CD4-positive, alpha-beta memory T cell (primary cell): ENCODE measurements at regions not wholly inside any gene's neighbourhood (a gene's known extent, or its start where the extent isn't known, plus 50 kb on each side); places are given as distances from the start of the nearest gene placed in this dataset.

Experiments
- CTCF ChIA-PET: fragments of 350-600 bp; sonication (Branson Sonifier 250); formaldehyde crosslinking; loops from one replicate; lab custom pipeline; 2021; ENCODE audit warnings: inconsistent platforms; ENCODE audit not compliant: partially characterized antibody; lab: Charles Lee
- POLR2A ChIA-PET: fragments of 350-600 bp; sonication (Branson Sonifier 250); formaldehyde crosslinking; loops from one replicate; lab custom pipeline; 2021; ENCODE audit not compliant: partially characterized antibody; lab: Charles Lee
- DNase-seq, 5 donors: peaks; one replicate each; pipeline versions ENCODE4 v3.0.0 to v3.0.0-alpha.2; 2020 to 2022; ENCODE audit warnings: mixed read lengths in 1 of 5
- H3K27ac ChIP-seq: one replicate; pipeline ENCODE4 v1.7.0; 2013; ENCODE audit warnings: low read depth, low read length
- H3K27me3 ChIP-seq: 2 replicates; pipeline ENCODE4 v1.7.0; 2013; ENCODE audit warnings: mild to moderate bottlenecking, low read length, moderate library complexity; ENCODE audit not compliant: insufficient read depth
- H3K36me3 ChIP-seq: 2 replicates; pipeline ENCODE4 v1.7.0; 2013; ENCODE audit warnings: mild to moderate bottlenecking, low read length, moderate library complexity; ENCODE audit not compliant: insufficient read depth
- H3K4me1 ChIP-seq: 2 replicates; pipeline ENCODE4 v1.7.0; 2013; ENCODE audit warnings: mild to moderate bottlenecking, low read length, moderate library complexity; ENCODE audit not compliant: insufficient read depth
- H3K4me3 ChIP-seq, 2 donors: one replicate each; pipeline ENCODE4 v1.7.0; 2013; ENCODE audit warnings: low read length in 2 of 2, mild to moderate bottlenecking in 1 of 2
- H3K9me3 ChIP-seq, 2 donors: one replicate each; pipeline ENCODE4 v1.7.0; 2013; ENCODE audit warnings: low read length in 2 of 2, control low read depth in 1 of 2; ENCODE audit not compliant: control insufficient read depth in 1 of 2
- H3K27ac Mint-ChIP-seq, 7 donors: one replicate each; pipeline ENCODE4 v1.8.0; 2020 to 2021; ENCODE audit warnings: mixed read lengths in 7 of 7, mild to moderate bottlenecking in 6 of 7, inconsistent platforms in 3 of 7, moderate library complexity in 3 of 7
- H3K27me3 Mint-ChIP-seq, 2 donors: one replicate each; pipeline ENCODE4 v1.8.0; 2020 to 2021; ENCODE audit warnings: mixed read lengths in 2 of 2
- H3K36me3 Mint-ChIP-seq, 2 donors: one replicate each; pipeline ENCODE4 v1.8.0; 2020 to 2021; ENCODE audit warnings: mixed read lengths in 2 of 2, inconsistent platforms in 1 of 2, mild to moderate bottlenecking in 1 of 2
- H3K4me1 Mint-ChIP-seq, 4 donors: one replicate each; pipeline ENCODE4 v1.8.0; 2020 to 2021; ENCODE audit warnings: mixed read lengths in 4 of 4, mild to moderate bottlenecking in 1 of 4
- H3K4me3 Mint-ChIP-seq, 8 donors: one replicate each; pipeline ENCODE4 v1.8.0; 2020 to 2021; ENCODE audit warnings: mixed read lengths in 8 of 8, mild to moderate bottlenecking in 7 of 8, moderate library complexity in 6 of 8, inconsistent platforms in 3 of 8
- H3K9me3 Mint-ChIP-seq, 8 donors: one replicate each; pipeline ENCODE4 v1.8.0; 2020 to 2021; ENCODE audit warnings: mixed read lengths in 8 of 8, mild to moderate bottlenecking in 5 of 8, inconsistent platforms in 3 of 8, moderate library complexity in 1 of 8
- intact Hi-C: fragments of 100-400 bp; cut with micrococcal nuclease; formaldehyde crosslinking; loops from one replicate; pipeline ENCODE4 v1.15.1; 2023

GRCh38 chr2:21544392-21544791 lies 420.6 kb downstream of the TDRD15 start:
- H3K36me3 ChIP-seq, result no peaks in the 10 kb centered on the region
- Mint-ChIP-seq H3K4me3 (no peak overlapping the region), H3K36me3 (no peaks in the 10 kb centered on the region), H3K9me3 (peaks cover 0 to 11% (median 1%) of the 10 kb centered on the region in 8 donors), H3K27me3 (no peaks in the 10 kb centered on the region), H3K27ac (no peak overlapping the region), H3K4me1 (no peaks in the 10 kb centered on the region)
- H3K27ac ChIP-seq, result no peak overlapping the region
- H3K4me3 ChIP-seq, result no peak overlapping the region
- DNase-seq, result no peak
- H3K4me1 ChIP-seq, result no peaks in the 10 kb centered on the region
- ChIA-PET POLR2A (no interaction called here), CTCF (no interaction called here)
- H3K9me3 ChIP-seq, result no peaks in the 10 kb centered on the region
- H3K27me3 ChIP-seq, result no peaks in the 10 kb centered on the region
- intact Hi-C loops, result no loop called here

- H3K4me1 ChIP-seq, result no peaks in the 10 kb centered on the region
- no peaks in the 10 kb centered on the region for H3K36me3 ChIP-seq
- H3K4me3 ChIP-seq, result no peak overlapping the region
- H3K4me1 Mint-ChIP-seq, result no peaks in the 10 kb centered on the region
- POLR2A ChIA-PET, result no interaction called here
- no peaks in the 10 kb centered on the region for H3K27me3 ChIP-seq
- H3K36me3 Mint-ChIP-seq, result no peaks in the 10 kb centered on the region
- peaks cover 0 to 16% (median 10%) of the 10 kb centered on the region in 8 donors for H3K9me3 Mint-ChIP-seq
- intact Hi-C loops, result no loop called here
- no peaks in the 10 kb centered on the region for H3K9me3 ChIP-seq
- DNase-seq, result no peak
- H3K27me3 Mint-ChIP-seq, result no peaks in the 10 kb centered on the region
- CTCF ChIA-PET, result no interaction called here
- no peak overlapping the region for H3K27ac ChIP-seq
- H3K27ac Mint-ChIP-seq, result no peak overlapping the region
- no peak overlapping the region for H3K4me3 Mint-ChIP-seq
Observed at GRCh38 chr2:21552981-21553380, 429.2 kb downstream of the TDRD15 start.

- no peaks in the 10 kb centered on the region for H3K27me3 Mint-ChIP-seq
- H3K27me3 ChIP-seq, result no peaks in the 10 kb centered on the region
- no peak overlapping the region for H3K27ac Mint-ChIP-seq
Observed at GRCh38 chr2:21559351-21559750, 435.6 kb downstream of the TDRD15 start.

DNA sequence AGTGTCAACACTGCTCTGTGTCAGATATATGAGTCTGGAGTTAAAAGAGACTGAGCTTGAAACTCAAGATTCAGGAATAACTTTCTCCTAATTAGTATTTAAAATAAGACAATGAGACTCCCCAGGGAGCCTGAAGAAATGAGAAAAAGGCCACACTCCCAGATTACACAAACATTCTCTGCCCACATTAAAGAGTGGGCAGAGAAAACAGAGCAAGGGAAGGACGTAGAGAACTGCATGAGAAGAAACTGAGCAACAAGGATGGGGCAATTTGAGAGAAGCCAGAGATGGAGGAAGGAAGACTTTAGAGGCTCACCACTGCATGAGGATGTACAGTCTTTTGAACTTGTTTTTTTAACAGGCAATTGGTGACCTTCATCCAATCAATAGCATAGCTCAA lies 438.2 kb downstream of the TDRD15 start:
- Histone ChIP-seq H3K4me1 (no peaks in the 10 kb centered on the region), H3K27ac (no peak overlapping the region), H3K9me3 (no peaks in the 10 kb centered on the region), H3K27me3 (no peaks in the 10 kb centered on the region), H3K4me3 (no peak overlapping the region), H3K36me3 (no peaks in the 10 kb centered on the region)
- peaks cover 0 to 3% (median 2%) of the 10 kb centered on the region in 8 donors for H3K9me3 Mint-ChIP-seq
- H3K4me3 Mint-ChIP-seq, result no peak overlapping the region
- no peaks in the 10 kb centered on the region for H3K36me3 Mint-ChIP-seq
- no peaks in the 10 kb centered on the region for H3K27me3 Mint-ChIP-seq
- intact Hi-C loops, result no loop called here
- ChIA-PET CTCF (no interaction called here), POLR2A (no interaction called here)
- H3K27ac Mint-ChIP-seq, result no peak overlapping the region
- H3K4me1 Mint-ChIP-seq, result no peaks in the 10 kb centered on the region
- DNase-seq, result no peak

More at GRCh38 chr2:21559351-21559750, 435.6 kb downstream of the TDRD15 start:
- Histone ChIP-seq H3K36me3 (no peaks in the 10 kb centered on the region), H3K9me3 (no peaks in the 10 kb centered on the region), H3K4me3 (no peak overlapping the region), H3K4me1 (no peaks in the 10 kb centered on the region), H3K27ac (no peak overlapping the region)
- Mint-ChIP-seq H3K9me3 (peaks cover 0 to 12% (median 6%) of the 10 kb centered on the region in 8 donors), H3K4me3 (no peak overlapping the region), H3K4me1 (no peaks in the 10 kb centered on the region), H3K36me3 (no peaks in the 10 kb centered on the region)
- ChIA-PET CTCF (no interaction called here), POLR2A (no interaction called here)
- DNase-seq, result no peak
- intact Hi-C loops, result no loop called here

- POLR2A ChIA-PET, result no interaction called here
- no peak overlapping the region for H3K27ac ChIP-seq
- H3K36me3 Mint-ChIP-seq, result no peaks in the 10 kb centered on the region
- CTCF ChIA-PET, result no interaction called here
- intact Hi-C loops, result no loop called here
- no peaks in the 10 kb centered on the region for H3K4me1 ChIP-seq
- no peaks in the 10 kb centered on the region for H3K27me3 Mint-ChIP-seq
- no peaks in the 10 kb centered on the region for H3K4me1 Mint-ChIP-seq
- peaks cover 0 to 9% (median 4%) of the 10 kb centered on the region in 8 donors for H3K9me3 Mint-ChIP-seq
- no peak overlapping the region for H3K4me3 ChIP-seq
- H3K4me3 Mint-ChIP-seq, result no peak overlapping the region
- no peak for DNase-seq
- H3K36me3 ChIP-seq, result no peaks in the 10 kb centered on the region
- no peaks in the 10 kb centered on the region for H3K27me3 ChIP-seq
- H3K27ac Mint-ChIP-seq, result no peak overlapping the region
- no peaks in the 10 kb centered on the region for H3K9me3 ChIP-seq
Observed at GRCh38 chr2:21567395-21567794, 443.6 kb downstream of the TDRD15 start.

- Histone ChIP-seq H3K36me3 (no peaks in the 10 kb centered on the region), H3K27ac (no peak overlapping the region), H3K4me3 (no peak overlapping the region), H3K9me3 (no peaks in the 10 kb centered on the region), H3K4me1 (no peaks in the 10 kb centered on the region), H3K27me3 (no peaks in the 10 kb centered on the region)
- no peak for DNase-seq
- no peaks in the 10 kb centered on the region for H3K4me1 Mint-ChIP-seq
- ChIA-PET CTCF (no interaction called here), POLR2A (no interaction called here)
- H3K27me3 Mint-ChIP-seq, result no peaks in the 10 kb centered on the region
- H3K4me3 Mint-ChIP-seq, result no peak overlapping the region
- no peaks in the 10 kb centered on the region for H3K36me3 Mint-ChIP-seq
- intact Hi-C loops, result no loop called here
- no peak overlapping the region for H3K27ac Mint-ChIP-seq
- peaks cover 2 to 19% (median 6%) of the 10 kb centered on the region in 8 donors for H3K9me3 Mint-ChIP-seq
Observed at GRCh38 chr2:21571686-21572085, 447.9 kb downstream of the TDRD15 start.

DNA sequence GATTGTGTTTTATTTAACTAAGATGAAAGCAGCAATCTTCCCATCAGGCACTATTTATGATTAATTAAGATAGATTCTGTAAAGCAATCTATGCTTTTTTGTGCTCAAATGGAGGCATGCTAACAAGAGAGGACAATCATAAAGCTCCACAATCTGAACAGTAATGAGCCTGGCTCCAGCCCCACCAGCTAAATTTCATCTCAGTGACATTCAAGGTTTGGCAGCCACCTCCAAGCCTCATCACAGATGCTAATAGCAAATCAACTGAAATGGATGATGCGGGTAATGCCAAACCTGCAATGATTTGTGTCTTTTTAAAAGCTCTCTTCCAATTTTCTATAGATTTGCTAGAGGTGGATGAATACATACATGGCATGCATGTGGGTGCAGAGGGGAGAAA lies 456.6 kb downstream of the TDRD15 start:
- Histone ChIP-seq H3K4me3 (no peak overlapping the region), H3K27me3 (no peaks in the 10 kb centered on the region), H3K36me3 (no peaks in the 10 kb centered on the region), H3K9me3 (no peaks in the 10 kb centered on the region), H3K27ac (no peak overlapping the region), H3K4me1 (no peaks in the 10 kb centered on the region)
- Mint-ChIP-seq H3K9me3 (peaks cover 2 to 23% (median 6%) of the 10 kb centered on the region in 8 donors), H3K27me3 (no peaks in the 10 kb centered on the region), H3K4me3 (no peak overlapping the region), H3K27ac (no peak overlapping the region), H3K4me1 (no peaks in the 10 kb centered on the region), H3K36me3 (no peaks in the 10 kb centered on the region)
- intact Hi-C loops, result no loop called here
- CTCF ChIA-PET, result no interaction called here
- POLR2A ChIA-PET, result no interaction called here
- no peak for DNase-seq

DNA sequence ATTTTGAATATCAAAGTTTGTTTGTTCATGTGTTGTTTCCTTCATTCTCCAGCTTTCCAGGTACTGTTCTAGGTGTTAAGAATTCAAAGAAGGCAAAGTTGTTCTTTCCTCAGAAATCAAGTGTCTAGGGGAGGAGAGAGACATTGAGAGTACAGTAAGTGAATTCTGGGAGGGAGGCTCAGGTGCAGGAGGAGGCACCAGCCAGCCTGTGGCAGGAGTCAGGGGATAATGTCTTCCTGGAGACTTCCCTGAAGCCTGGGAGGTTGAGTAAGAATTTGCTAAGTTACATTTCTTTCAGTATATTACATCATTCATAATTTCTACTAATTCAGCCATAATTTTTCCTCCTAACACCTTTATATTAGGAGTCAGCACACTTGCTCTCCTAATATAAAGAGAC lies 462.1 kb downstream of the TDRD15 start:
- Mint-ChIP-seq H3K27me3 (no peaks in the 10 kb centered on the region), H3K27ac (no peak overlapping the region), H3K4me3 (no peak overlapping the region), H3K36me3 (no peaks in the 10 kb centered on the region), H3K4me1 (no peaks in the 10 kb centered on the region), H3K9me3 (peaks cover 0 to 19% (median 5%) of the 10 kb centered on the region in 8 donors)
- no peak for DNase-seq
- ChIA-PET POLR2A (no interaction called here), CTCF (no interaction called here)
- H3K9me3 ChIP-seq, result no peaks in the 10 kb centered on the region
- no peaks in the 10 kb centered on the region for H3K36me3 ChIP-seq
- no peak overlapping the region for H3K4me3 ChIP-seq
- H3K4me1 ChIP-seq, result no peaks in the 10 kb centered on the region
- intact Hi-C loops, result no loop called here
- H3K27me3 ChIP-seq, result no peaks in the 10 kb centered on the region
- no peak overlapping the region for H3K27ac ChIP-seq
